Spleen (tissue), 11 donors: ENCODE measurements at regions not wholly inside any gene's neighbourhood (a gene's known extent, or its start where the extent isn't known, plus 50 kb on each side); places are given as distances from the start of the nearest gene placed in this dataset.

Source experiments
- DNase-seq: peaks from one replicate; pipeline ENCODE4 v3.0.0-alpha.2; 2020
- H3K27ac ChIP-seq, 8 donors: fragments of 200-600 bp; sonication (generic) in 7 of 8; 1 replicate in 4 of 8; 2 replicates in 4 of 8; pipeline versions ENCODE4 v1.5.0 to v1.8.0; 2016 to 2021; ENCODE audit warnings: inconsistent platforms in 4 of 8, mild to moderate bottlenecking in 4 of 8, moderate library complexity in 1 of 8
- H3K27me3 ChIP-seq, 7 donors: fragments of 200-600 bp; sonication (generic) in 6 of 7; replicated peaks in 1 of 7; 1 replicate in 4 of 7; 2 replicates in 3 of 7; pipeline versions ENCODE4 v1.5.0 to v1.8.0; 2016 to 2021; ENCODE audit warnings: inconsistent platforms in 3 of 7, mild to moderate bottlenecking in 1 of 7
- H3K36me3 ChIP-seq, 6 donors: fragments of 200-600 bp; sonication (generic) in 5 of 6; 1 replicate in 4 of 6; 2 replicates in 2 of 6; pipeline versions ENCODE4 v1.5.0 to v1.8.0; 2016 to 2021; ENCODE audit warnings: inconsistent platforms in 2 of 6
- H3K4me1 ChIP-seq, 6 donors: fragments of 200-600 bp; sonication (generic) in 5 of 6; 1 replicate in 3 of 6; 2 replicates in 3 of 6; pipeline versions ENCODE4 v1.5.0 to v1.8.0; 2016 to 2021; ENCODE audit warnings: inconsistent platforms in 3 of 6
- H3K4me3 ChIP-seq, 8 donors: fragments of 200-600 bp; sonication (generic) in 7 of 8; 1 replicate in 4 of 8; 2 replicates in 4 of 8; pipeline versions ENCODE4 v1.5.0 to v1.8.0; 2016 to 2021; ENCODE audit warnings: inconsistent platforms in 4 of 8, mild to moderate bottlenecking in 4 of 8, moderate library complexity in 2 of 8
- H3K9me3 ChIP-seq, 8 donors: fragments of 200-600 bp; sonication (generic) in 7 of 8; 1 replicate in 4 of 8; 2 replicates in 4 of 8; pipeline versions ENCODE4 v1.5.0 to v1.8.0; 2016 to 2021; ENCODE audit warnings: inconsistent platforms in 4 of 8
- POLR2A ChIP-seq, 3 donors: fragments of 450-650 bp; IDR thresholded peaks; one replicate each; pipeline ENCODE4 v1.5.1; 2017; ENCODE audit warnings: antibody characterized with exemption in 3 of 3, mild to moderate bottlenecking in 1 of 3
- POLR2AphosphoS5 ChIP-seq, 3 donors: sonication (generic); formaldehyde crosslinking; IDR thresholded peaks; one replicate each; pipeline ENCODE4 v1.5.1; 2017; ENCODE audit warnings: antibody characterized with exemption in 3 of 3
- WGBS, 5 donors: extraction: QIAGEN DNeasy Blood & Tissue Kit in 3 of 5; methylation state at CpG; one replicate each; pipeline versions ENCODE4 v1.1.5 to v1.1.7; 2013 to 2018; 5-methylcytosine and 5-hydroxymethylcytosine counted together
- intact Hi-C: fragments of 100-400 bp; cut with DNase I; formaldehyde crosslinking; loops from one replicate; pipeline ENCODE4 v1.15.0; 2023; ENCODE audit warnings: low total_unique reads
- TF ChIP-seq, protein P1 (sequence below), 11 experiments: fragments of 200-600 bp in 7 of 11; fragments of 450-650 bp in 4 of 11; sonication (generic) in 4 of 11; IDR thresholded peaks in 8 of 11; conservative IDR thresholded peaks in 3 of 11; 1 replicate in 7 of 11; 2 replicates in 4 of 11; pipeline versions ENCODE4 v1.4.0 to v1.8.0; 2016 to 2021; ENCODE audit warnings: antibody characterized with exemption in 11 of 11, inconsistent platforms in 4 of 11, mild to moderate bottlenecking in 1 of 11
- donor health status: healthy with polysubstance abuse.
- donor health status: DM: no; HTN: no; CAD: no; lungs with moderate emphysema.
- donor health status: DM: no; HTN: no; CAD: no.
- donor health status: Bipolar disorder and iron deficiency.
- donor health status: healthy.
- donor health status: DM: no; HTN: no; CAD: no.
- donor health status: DM: yes; HTN: yes; CAD: no.

DNA sequence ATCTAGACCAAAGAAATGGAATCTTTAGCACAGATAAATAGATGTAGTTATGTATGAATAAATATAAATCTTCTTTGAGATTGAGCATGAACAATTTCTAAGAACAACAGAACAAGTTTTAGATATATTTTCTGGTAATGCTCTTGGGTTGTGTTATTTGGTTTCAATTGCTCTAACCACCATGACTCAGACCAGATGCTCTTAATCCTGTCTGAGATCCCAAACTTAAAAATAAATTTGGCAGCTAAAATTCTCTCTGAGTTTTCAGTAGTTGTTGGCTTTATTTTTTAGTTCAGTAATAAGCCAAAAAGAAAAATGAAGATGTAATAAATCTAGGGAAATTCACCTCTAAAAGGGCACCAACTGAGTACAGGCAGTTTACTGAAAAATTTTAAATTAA lies 1693.4 kb downstream of the NCAM2 start:
- TF ChIP-seq, protein P1, sequence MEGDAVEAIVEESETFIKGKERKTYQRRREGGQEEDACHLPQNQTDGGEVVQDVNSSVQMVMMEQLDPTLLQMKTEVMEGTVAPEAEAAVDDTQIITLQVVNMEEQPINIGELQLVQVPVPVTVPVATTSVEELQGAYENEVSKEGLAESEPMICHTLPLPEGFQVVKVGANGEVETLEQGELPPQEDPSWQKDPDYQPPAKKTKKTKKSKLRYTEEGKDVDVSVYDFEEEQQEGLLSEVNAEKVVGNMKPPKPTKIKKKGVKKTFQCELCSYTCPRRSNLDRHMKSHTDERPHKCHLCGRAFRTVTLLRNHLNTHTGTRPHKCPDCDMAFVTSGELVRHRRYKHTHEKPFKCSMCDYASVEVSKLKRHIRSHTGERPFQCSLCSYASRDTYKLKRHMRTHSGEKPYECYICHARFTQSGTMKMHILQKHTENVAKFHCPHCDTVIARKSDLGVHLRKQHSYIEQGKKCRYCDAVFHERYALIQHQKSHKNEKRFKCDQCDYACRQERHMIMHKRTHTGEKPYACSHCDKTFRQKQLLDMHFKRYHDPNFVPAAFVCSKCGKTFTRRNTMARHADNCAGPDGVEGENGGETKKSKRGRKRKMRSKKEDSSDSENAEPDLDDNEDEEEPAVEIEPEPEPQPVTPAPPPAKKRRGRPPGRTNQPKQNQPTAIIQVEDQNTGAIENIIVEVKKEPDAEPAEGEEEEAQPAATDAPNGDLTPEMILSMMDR (IDR thresholded peaks at IDR 0.05 in 8 of 11, conservative IDR thresholded peaks at IDR 0.05 in 3 of 11) = no peak
- no peak for TF ChIP-seq POLR2A (IDR thresholded peaks at IDR 0.05)
- TF ChIP-seq POLR2AphosphoS5 (IDR thresholded peaks at IDR 0.05) = no peak
- Histone ChIP-seq H3K27ac (no peak overlapping the region), H3K4me1 (no peaks in the 10 kb centered on the region), H3K4me3 (no peak overlapping the region), H3K9me3 (peaks cover 0 to 72% (median 42%) of the 10 kb centered on the region in 8 donors), H3K27me3 (no peaks in the 10 kb centered on the region), H3K36me3 (no peaks in the 10 kb centered on the region)
- intact Hi-C loops = no loop called here
- DNase-seq = no peak

DNA sequence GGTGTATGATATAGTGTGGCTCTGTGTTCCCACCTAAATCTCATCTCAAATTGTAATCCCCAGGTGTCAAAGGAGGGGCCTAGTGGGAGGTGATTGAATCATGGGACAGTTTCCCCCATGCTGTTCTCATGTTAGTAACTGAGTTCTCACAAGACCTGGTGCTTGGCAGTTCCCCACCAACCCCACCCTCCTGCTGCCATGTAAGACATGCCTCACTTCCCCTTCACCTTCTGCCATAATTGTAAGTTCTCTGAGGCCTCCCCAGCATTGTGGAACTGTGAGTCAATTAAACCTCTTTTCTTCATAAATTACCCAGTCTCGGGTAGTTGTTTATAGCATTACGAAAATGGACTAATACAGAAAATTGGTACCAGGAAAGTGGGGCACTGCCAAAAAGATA lies 1705.3 kb downstream of the NCAM2 start:
- intact Hi-C loops = no loop called here
- H3K36me3 ChIP-seq = no peaks in the 10 kb centered on the region
- no peaks in the 10 kb centered on the region for H3K27me3 ChIP-seq
- H3K9me3 ChIP-seq = no peaks in the 10 kb centered on the region
- DNase-seq = no peak
- 70 to 85% (median 73%) methylated on average over 2 of the region's 2 CpGs for WGBS, 5 donors
- H3K27ac ChIP-seq = no peak overlapping the region
- H3K4me1 ChIP-seq = no peaks in the 10 kb centered on the region
- H3K4me3 ChIP-seq = no peak overlapping the region
- TF ChIP-seq POLR2A (IDR thresholded peaks at IDR 0.05) (no peak), POLR2AphosphoS5 (IDR thresholded peaks at IDR 0.05) (no peak)
- TF ChIP-seq, protein P1 (IDR thresholded peaks at IDR 0.05 in 8 of 11, conservative IDR thresholded peaks at IDR 0.05 in 3 of 11) = no peak

- H3K4me3 ChIP-seq = no peak overlapping the region
- peaks cover 0 to 12% (median under 1%) of the 10 kb centered on the region in 8 donors for H3K9me3 ChIP-seq
- 2 to 13% (median 7%) methylated on average over 3 of the region's 3 CpGs for WGBS, 5 donors
- no peak overlapping the region for H3K27ac ChIP-seq
- intact Hi-C loops = no loop called here
- DNase-seq = no peak
- H3K36me3 ChIP-seq = no peaks in the 10 kb centered on the region
- TF ChIP-seq POLR2AphosphoS5 (IDR thresholded peaks at IDR 0.05) (no peak), POLR2A (IDR thresholded peaks at IDR 0.05) (no peak)
- TF ChIP-seq, protein P1 (IDR thresholded peaks at IDR 0.05 in 8 of 11, conservative IDR thresholded peaks at IDR 0.05 in 3 of 11) = no peak
- H3K27me3 ChIP-seq = no peaks in the 10 kb centered on the region
- H3K4me1 ChIP-seq = no peaks in the 10 kb centered on the region
These were observed 1712.5 kb downstream of the NCAM2 start for GRCh38 chr21:22710721-22711120.

DNA sequence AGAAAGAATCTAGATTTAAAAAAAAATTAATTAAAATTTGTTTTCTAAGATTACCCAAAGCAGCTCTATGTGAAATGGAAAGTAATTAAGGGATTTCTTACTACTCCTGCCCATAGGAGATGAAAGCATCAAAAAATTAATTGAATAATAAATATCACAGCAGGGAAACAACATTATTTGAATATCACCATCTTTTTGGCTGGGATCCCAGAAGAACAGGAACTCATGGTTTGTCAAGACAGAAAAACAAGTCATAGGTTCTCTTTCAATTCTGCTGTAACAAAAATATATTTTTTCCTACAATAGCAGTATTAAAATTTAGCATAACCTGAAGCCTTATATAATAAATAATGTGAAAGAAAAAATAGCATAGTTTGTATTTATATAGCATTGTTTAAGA lies 1713.4 kb downstream of the NCAM2 start:
- intact Hi-C loops = no loop called here
- DNase-seq = no peak
- peaks cover 0 to 12% (median 1%) of the 10 kb centered on the region in 8 donors for H3K9me3 ChIP-seq
- H3K27ac ChIP-seq = no peak overlapping the region
- no peak overlapping the region for H3K4me3 ChIP-seq
- no peaks in the 10 kb centered on the region for H3K27me3 ChIP-seq
- H3K36me3 ChIP-seq = no peaks in the 10 kb centered on the region
- H3K4me1 ChIP-seq = no peaks in the 10 kb centered on the region
- TF ChIP-seq POLR2AphosphoS5 (IDR thresholded peaks at IDR 0.05) (no peak), POLR2A (IDR thresholded peaks at IDR 0.05) (no peak)
- TF ChIP-seq, protein P1 (IDR thresholded peaks at IDR 0.05 in 8 of 11, conservative IDR thresholded peaks at IDR 0.05 in 3 of 11) = no peak
